ENCODE measurements at regions not wholly inside any gene's neighbourhood (a gene's known extent, or its start where the extent isn't known, plus 50 kb on each side); places are given as distances from the start of the nearest gene placed in this dataset.

- DNase-seq (ENCODE audit: low read depth, low spot score), result no peak
- Histone ChIP-seq H3K27ac (ENCODE audit: low read length) (no peak overlapping the region), H3K4me3 (ENCODE audit: low read length) (no peak overlapping the region), H3K9me3 (ENCODE audit: control insufficient read depth, insufficient read depth, low read length) (no peaks in the 10 kb centered on the region), H3K27me3 (ENCODE audit: control insufficient read depth, insufficient read depth, low read length) (no peaks in the 10 kb centered on the region), H3K4me1 (ENCODE audit: control insufficient read depth, insufficient read depth, low read length) (no peaks in the 10 kb centered on the region), H3K36me3 (ENCODE audit: control insufficient read depth, insufficient read depth, low read length) (no peaks in the 10 kb centered on the region)
- WGBS (ENCODE audit: insufficient coverage, insufficient read length), result no CpG with 5 or more reads among the region's 2 CpGs
These were observed 107.3 kb downstream of the MRPL36 start for GRCh38 chr5:1692381-1692780.

- H3K9me3 ChIP-seq (ENCODE audit: control insufficient read depth, insufficient read depth, low read length), result no peaks in the 10 kb centered on the region
- H3K27ac ChIP-seq (ENCODE audit: low read length), result no peak overlapping the region
- no CpG with 5 or more reads among the region's 13 CpGs for WGBS (ENCODE audit: insufficient coverage, insufficient read length)
- H3K4me3 ChIP-seq (ENCODE audit: low read length), result no peak overlapping the region
- H3K4me1 ChIP-seq (ENCODE audit: control insufficient read depth, insufficient read depth, low read length), result no peaks in the 10 kb centered on the region
- no peaks in the 10 kb centered on the region for H3K36me3 ChIP-seq (ENCODE audit: control insufficient read depth, insufficient read depth, low read length)
- DNase-seq (ENCODE audit: low read depth, low spot score), result no peak
- H3K27me3 ChIP-seq (ENCODE audit: control insufficient read depth, insufficient read depth, low read length), result no peaks in the 10 kb centered on the region
These were observed 112.2 kb downstream of the MRPL36 start for GRCh38 chr5:1687301-1687970.

GRCh38 chr5:1686016-1686802 is 113.4 kb downstream of the MRPL36 start:
- H3K27ac ChIP-seq (ENCODE audit: low read length), result no peak overlapping the region
- DNase-seq (ENCODE audit: low read depth, low spot score), result no peak
- no CpG with 5 or more reads among the region's 18 CpGs for WGBS (ENCODE audit: insufficient coverage, insufficient read length)
- no peaks in the 10 kb centered on the region for H3K9me3 ChIP-seq (ENCODE audit: control insufficient read depth, insufficient read depth, low read length)
- H3K36me3 ChIP-seq (ENCODE audit: control insufficient read depth, insufficient read depth, low read length), result no peaks in the 10 kb centered on the region
- H3K4me1 ChIP-seq (ENCODE audit: control insufficient read depth, insufficient read depth, low read length), result no peaks in the 10 kb centered on the region
- H3K4me3 ChIP-seq (ENCODE audit: low read length), result no peak overlapping the region
- H3K27me3 ChIP-seq (ENCODE audit: control insufficient read depth, insufficient read depth, low read length), result no peaks in the 10 kb centered on the region

- Histone ChIP-seq H3K4me3 (ENCODE audit: low read length) (no peak overlapping the region), H3K27me3 (ENCODE audit: control insufficient read depth, insufficient read depth, low read length) (no peaks in the 10 kb centered on the region), H3K27ac (ENCODE audit: low read length) (no peak overlapping the region), H3K36me3 (ENCODE audit: control insufficient read depth, insufficient read depth, low read length) (no peaks in the 10 kb centered on the region), H3K4me1 (ENCODE audit: control insufficient read depth, insufficient read depth, low read length) (no peaks in the 10 kb centered on the region), H3K9me3 (ENCODE audit: control insufficient read depth, insufficient read depth, low read length) (no peaks in the 10 kb centered on the region)
- WGBS (ENCODE audit: insufficient coverage, insufficient read length), result no CpG with 5 or more reads among the region's 10 CpGs
- DNase-seq (ENCODE audit: low read depth, low spot score), result no peak
These were observed 114.6 kb downstream of the MRPL36 start for GRCh38 chr5:1685066-1685465.

DNA sequence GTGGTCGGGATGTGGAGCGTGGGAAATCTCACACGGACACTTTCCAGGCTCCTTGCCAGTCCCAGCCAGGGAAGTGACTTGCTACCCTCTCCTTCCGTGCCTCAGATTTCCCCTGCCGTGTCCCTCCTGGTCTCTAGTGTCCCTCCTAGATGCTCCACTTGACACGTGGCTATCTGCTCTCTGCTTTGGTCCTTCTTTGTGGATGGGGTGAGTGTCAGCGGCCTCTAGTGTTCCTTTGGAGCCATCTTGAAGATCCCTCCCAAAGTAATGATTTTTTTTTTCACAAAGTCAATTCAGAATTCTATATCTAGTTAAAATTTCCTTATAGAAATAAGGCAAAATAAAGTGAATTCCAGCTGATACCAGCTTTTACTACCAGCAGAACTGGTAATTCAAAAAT is 117.7 kb downstream of the MRPL36 start:
- WGBS (ENCODE audit: insufficient coverage, insufficient read length), result no CpG with 5 or more reads among the region's 7 CpGs
- H3K27me3 ChIP-seq (ENCODE audit: control insufficient read depth, insufficient read depth, low read length), result no peaks in the 10 kb centered on the region
- H3K4me3 ChIP-seq (ENCODE audit: low read length), result no peak overlapping the region
- no peaks in the 10 kb centered on the region for H3K4me1 ChIP-seq (ENCODE audit: control insufficient read depth, insufficient read depth, low read length)
- H3K9me3 ChIP-seq (ENCODE audit: control insufficient read depth, insufficient read depth, low read length), result no peaks in the 10 kb centered on the region
- H3K27ac ChIP-seq (ENCODE audit: low read length), result no peak overlapping the region
- DNase-seq (ENCODE audit: low read depth, low spot score), result no peak
- H3K36me3 ChIP-seq (ENCODE audit: control insufficient read depth, insufficient read depth, low read length), result no peaks in the 10 kb centered on the region

DNA sequence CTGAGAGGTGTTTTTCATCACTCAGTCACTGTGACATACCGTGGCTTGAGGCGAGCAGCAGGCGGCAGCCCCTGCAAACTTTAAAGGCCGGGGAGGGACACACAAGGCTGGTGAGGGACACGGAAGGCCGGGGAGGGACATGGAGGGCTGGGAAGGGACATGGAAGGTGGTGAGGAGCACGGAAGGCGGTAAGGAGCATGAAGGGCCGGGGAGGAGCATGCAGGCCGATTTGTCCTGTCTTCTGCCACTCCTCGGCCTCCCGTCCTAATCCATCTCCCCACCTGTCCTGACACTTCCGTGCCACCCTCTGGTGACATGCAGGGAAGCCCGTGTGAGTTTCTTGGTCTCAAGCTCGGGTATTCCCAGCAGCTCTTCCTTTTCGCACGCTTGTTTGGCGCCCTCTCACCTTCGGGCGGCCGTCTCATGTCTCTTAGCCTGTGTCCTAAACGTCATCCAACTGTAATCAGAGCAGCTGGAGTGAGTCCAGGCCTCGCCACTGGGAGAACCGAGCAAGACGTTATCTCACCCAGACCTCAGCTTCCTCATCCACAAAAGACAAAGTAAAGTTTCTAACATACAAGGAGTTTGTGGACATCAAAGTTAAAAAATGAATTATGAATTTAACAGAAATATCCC is 126.5 kb downstream of the MRPL36 start:
- Histone ChIP-seq H3K36me3 (ENCODE audit: control insufficient read depth, insufficient read depth, low read length) (no peaks in the 10 kb centered on the region), H3K27me3 (ENCODE audit: control insufficient read depth, insufficient read depth, low read length) (peaks cover 9% of the 10 kb centered on the region; the same call in 1 of the 2 replicates), H3K27ac (ENCODE audit: low read length) (no peak overlapping the region), H3K4me1 (ENCODE audit: control insufficient read depth, insufficient read depth, low read length) (no peaks in the 10 kb centered on the region), H3K4me3 (ENCODE audit: low read length) (no peak overlapping the region), H3K9me3 (ENCODE audit: control insufficient read depth, insufficient read depth, low read length) (no peaks in the 10 kb centered on the region)
- DNase-seq (ENCODE audit: low read depth, low spot score), result no peak
- WGBS (ENCODE audit: insufficient coverage, insufficient read length), result no CpG with 5 or more reads among the region's 25 CpGs

GRCh38 chr5:1672396-1672795 is 127.2 kb downstream of the MRPL36 start:
- Histone ChIP-seq H3K4me3 (ENCODE audit: low read length) (no peak overlapping the region), H3K9me3 (ENCODE audit: control insufficient read depth, insufficient read depth, low read length) (no peaks in the 10 kb centered on the region), H3K27ac (ENCODE audit: low read length) (no peak overlapping the region), H3K36me3 (ENCODE audit: control insufficient read depth, insufficient read depth, low read length) (no peaks in the 10 kb centered on the region), H3K4me1 (ENCODE audit: control insufficient read depth, insufficient read depth, low read length) (no peaks in the 10 kb centered on the region; the same call in 1 of the 2 replicates), H3K27me3 (ENCODE audit: control insufficient read depth, insufficient read depth, low read length) (peaks cover 14% of the 10 kb centered on the region; the same call in 1 of the 2 replicates)
- DNase-seq (ENCODE audit: low read depth, low spot score), result no peak
- WGBS (ENCODE audit: insufficient coverage, insufficient read length), result no CpG with 5 or more reads among the region's 14 CpGs

- Histone ChIP-seq H3K36me3 (ENCODE audit: control insufficient read depth, insufficient read depth, low read length) (no peaks in the 10 kb centered on the region), H3K9me3 (ENCODE audit: control insufficient read depth, insufficient read depth, low read length) (no peaks in the 10 kb centered on the region), H3K4me3 (ENCODE audit: low read length) (no peak overlapping the region), H3K4me1 (ENCODE audit: control insufficient read depth, insufficient read depth, low read length) (no peaks in the 10 kb centered on the region; the same call in 1 of the 2 replicates), H3K27ac (ENCODE audit: low read length) (no peak overlapping the region), H3K27me3 (ENCODE audit: control insufficient read depth, insufficient read depth, low read length) (peaks cover 14% of the 10 kb centered on the region; the same call in 1 of the 2 replicates)
- DNase-seq (ENCODE audit: low read depth, low spot score), result no peak
- WGBS (ENCODE audit: insufficient coverage, insufficient read length), result no CpG with 5 or more reads among the region's 11 CpGs
These were observed 128.3 kb downstream of the MRPL36 start for GRCh38 chr5:1671351-1671750.

- Histone ChIP-seq H3K4me1 (ENCODE audit: control insufficient read depth, insufficient read depth, low read length) (no peaks in the 10 kb centered on the region; the same call in 1 of the 2 replicates), H3K9me3 (ENCODE audit: control insufficient read depth, insufficient read depth, low read length) (no peaks in the 10 kb centered on the region), H3K36me3 (ENCODE audit: control insufficient read depth, insufficient read depth, low read length) (no peaks in the 10 kb centered on the region), H3K4me3 (ENCODE audit: low read length) (no peak overlapping the region), H3K27me3 (ENCODE audit: control insufficient read depth, insufficient read depth, low read length) (peaks cover 14% of the 10 kb centered on the region; the same call in 1 of the 2 replicates), H3K27ac (ENCODE audit: low read length) (no peak overlapping the region)
- no CpG with 5 or more reads among the region's 2 CpGs for WGBS (ENCODE audit: insufficient coverage, insufficient read length)
- DNase-seq (ENCODE audit: low read depth, low spot score), result no peak
These were observed 129.3 kb downstream of the MRPL36 start for GRCh38 chr5:1670351-1670750.

DNA sequence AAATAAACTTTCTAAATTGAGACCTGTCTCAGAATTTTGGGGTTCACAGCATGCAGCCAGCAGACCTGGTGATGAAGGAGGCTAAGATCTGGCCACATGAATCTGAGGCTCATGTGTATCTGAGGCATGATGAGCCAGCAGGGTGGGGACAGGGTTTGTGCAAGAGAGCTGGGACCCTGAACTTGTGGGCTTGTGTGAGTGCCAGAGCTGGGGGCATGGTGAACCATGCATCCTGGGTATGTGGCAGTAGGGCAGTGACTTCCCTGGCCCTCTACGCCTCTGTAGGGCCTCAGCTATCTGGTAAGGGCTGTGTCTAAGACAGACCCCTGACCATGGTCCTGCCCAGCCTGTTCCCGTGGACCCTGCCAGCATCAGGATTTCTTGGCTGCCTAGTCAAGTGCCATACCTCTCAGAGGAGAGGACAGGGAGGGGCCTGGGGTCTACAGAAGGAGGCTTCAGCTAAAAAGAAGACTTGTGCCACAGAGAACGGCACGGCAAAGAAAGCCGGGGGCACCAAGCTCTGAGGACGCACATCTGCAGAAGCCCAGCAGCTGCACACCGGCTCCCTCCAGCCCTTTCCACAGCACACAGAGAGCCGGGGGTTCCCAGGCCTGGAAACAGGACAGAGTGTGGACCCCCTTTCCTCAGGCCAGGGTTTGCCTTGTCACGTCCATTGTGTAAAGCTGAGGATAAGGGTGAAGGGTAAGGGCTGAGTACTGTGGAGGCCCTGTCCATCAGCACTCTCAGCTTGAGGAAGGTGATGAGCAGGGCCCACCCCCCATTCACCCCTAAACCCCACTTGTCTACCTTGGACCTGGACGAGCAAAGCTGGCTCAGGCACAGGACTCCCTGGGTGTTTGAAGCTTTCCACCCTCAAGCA is 130.1 kb downstream of the MRPL36 start:
- no peak overlapping the region for H3K4me3 ChIP-seq (ENCODE audit: low read length)
- peaks cover 14% of the 10 kb centered on the region; the same call in 1 of the 2 replicates for H3K27me3 ChIP-seq (ENCODE audit: control insufficient read depth, insufficient read depth, low read length)
- H3K9me3 ChIP-seq (ENCODE audit: control insufficient read depth, insufficient read depth, low read length), result no peaks in the 10 kb centered on the region
- H3K27ac ChIP-seq (ENCODE audit: low read length), result no peak overlapping the region
- DNase-seq (ENCODE audit: low read depth, low spot score), result no peak
- H3K36me3 ChIP-seq (ENCODE audit: control insufficient read depth, insufficient read depth, low read length), result no peaks in the 10 kb centered on the region
- whole genome bisulfite sequencing (ENCODE audit: insufficient coverage, insufficient read length), result no CpG with 5 or more reads among the region's 10 CpGs
- H3K4me1 ChIP-seq (ENCODE audit: control insufficient read depth, insufficient read depth, low read length), result no peaks in the 10 kb centered on the region; the same call in 1 of the 2 replicates

All from iPS DF 6.9 (cell line).